NCI-H128 (cell line): ENCODE measurements at regions not wholly inside any gene's neighbourhood (a gene's known extent, or its start where the extent isn't known, plus 50 kb on each side); places are given as distances from the start of the nearest gene placed in this dataset.

ENCODE experiments used
- DNase-seq: peaks from one replicate; lab custom pipeline; 2025; ENCODE audit not compliant: unreplicated experiment; lab: John Stamatoyannopoulos, UW

DNA sequence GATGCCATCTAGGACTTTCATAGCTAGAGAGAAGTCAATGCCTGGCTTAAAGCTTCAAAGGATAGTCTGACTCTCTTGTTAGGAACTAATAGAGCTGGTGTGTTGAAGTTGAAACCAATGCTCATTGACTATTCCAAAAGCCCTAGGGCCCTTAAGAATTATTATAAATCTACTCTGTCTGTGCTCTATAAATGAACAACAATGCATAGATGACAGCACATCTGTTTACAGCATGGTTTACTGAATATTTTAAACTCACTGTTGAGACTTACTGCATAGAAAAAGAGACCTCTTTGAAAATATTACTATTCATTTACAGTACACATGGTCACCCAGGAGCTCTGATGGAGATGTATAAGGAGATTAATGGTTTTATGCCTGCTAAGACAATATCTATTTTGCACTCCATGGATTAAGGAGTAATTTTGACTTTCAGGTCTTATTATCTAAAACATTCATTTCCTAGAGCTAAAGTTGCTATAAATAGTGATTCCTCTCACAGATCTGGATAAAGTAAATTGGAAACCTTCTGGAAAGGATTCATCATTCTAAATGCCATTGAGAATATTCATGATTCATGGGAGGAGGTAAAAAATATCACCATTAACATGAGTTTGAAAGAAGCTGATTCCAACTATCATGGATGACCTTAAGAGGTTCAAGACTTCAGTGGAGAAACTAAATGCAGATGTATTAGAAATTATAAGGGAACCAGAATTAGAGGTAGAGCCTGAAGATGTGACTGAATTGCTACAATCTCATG is 763.5 kb upstream of the MAP3K7 start:
- DNase-seq, result no peak

DNA sequence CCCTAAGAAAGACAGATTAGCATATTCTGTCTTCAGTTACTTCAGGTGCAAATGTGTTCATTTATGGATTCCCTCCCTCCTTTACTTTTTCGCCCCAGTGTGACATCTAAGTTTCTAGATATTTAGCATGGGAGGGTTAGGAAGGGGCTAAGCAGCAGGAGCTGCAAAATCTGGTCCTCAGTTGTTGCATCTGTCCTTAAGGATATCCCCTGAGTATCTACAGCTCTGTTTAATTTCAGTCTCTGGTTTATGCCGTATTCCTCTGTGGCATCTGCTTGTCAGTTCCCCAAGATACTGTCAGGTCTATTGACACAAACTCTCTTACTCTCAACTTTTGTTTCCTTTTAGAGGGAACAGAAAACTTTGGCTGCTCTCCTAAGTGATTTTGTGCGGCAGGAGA is 754.6 kb upstream of the MAP3K7 start:
- no peak for DNase-seq

DNA sequence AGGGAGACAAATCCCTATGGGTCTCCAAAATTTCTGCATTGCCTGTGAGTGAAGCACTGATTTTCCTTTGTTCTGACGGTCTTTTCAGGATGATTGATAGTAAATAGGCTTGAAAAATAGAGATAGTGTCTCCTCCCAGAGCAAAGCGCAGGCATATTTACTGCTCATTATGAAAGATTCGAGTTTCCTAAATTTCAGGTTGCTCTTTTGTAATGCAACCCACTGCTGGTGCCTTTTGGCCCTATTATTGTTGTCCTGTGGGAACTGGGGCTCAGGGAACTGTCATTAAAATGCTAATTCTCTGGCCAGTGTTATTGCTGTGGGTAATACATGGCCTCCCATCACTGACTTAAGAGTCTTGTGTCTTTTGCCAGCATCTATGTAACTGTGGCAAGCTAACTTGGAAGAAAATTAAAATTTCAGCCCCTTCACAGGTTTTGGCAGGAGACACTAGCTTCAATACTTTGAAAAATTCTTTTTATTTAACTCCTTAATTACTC is 754.1 kb upstream of the MAP3K7 start:
- DNase-seq, result no peak

DNA sequence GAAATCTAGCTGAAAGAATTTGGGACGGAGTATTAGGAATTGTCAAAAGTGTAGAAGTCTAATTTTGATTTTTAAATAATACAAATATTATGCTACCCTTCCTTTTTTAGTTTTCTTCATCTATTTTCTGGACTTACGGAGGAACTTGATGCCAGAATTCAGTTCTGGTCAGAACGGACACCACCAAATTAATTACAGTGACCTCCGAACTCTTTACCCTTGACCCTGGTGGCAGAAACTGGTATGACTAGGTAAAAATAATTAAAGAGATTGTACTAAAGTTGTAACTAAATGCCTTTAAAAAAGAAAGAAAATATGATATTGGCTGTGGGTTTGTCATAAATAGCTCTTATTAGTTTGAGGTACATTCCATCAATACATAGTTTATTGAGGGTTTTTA is 751.1 kb upstream of the MAP3K7 start:
- DNase-seq, result no peak

DNA sequence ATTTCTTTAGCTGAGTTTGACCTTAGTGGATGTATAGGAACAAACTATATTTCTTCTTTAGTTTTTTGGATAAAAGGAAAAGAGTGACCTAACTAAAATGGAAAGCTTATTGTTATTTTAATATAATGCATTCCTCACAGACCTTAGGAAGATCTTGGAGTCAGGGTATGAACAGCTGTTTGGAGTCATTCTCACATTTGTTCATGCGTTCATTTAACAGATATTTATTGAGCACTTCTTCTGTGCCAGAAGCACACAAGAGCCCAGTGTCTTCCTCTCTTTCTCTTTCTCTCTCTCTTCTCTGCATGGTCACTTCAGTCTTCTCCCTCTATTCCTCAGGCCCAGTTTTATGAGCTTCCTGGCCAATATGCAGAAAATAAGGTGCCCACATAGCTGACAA is 744.0 kb upstream of the MAP3K7 start:
- DNase-seq, result no peak

DNA sequence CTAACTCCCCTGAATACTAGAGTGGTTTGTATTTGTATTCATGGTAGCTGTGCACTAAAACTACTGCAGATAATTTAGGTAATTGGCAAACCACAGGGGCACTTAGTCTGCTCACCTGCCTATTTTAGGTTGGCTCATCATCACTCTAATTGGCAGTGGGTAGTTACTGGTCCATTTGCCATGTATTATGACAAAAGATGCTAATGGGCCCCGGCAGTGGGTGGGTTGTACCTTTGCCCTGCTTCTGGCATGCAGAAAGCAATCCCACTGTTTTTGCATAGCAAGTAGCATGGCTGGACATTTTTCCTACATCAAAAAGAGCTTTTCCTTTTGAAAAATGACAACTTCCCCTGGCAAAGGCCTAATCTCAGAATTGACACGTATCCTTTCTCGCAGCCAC is 741.4 kb upstream of the MAP3K7 start:
- peak; percentile 70 for DNase-seq

DNA sequence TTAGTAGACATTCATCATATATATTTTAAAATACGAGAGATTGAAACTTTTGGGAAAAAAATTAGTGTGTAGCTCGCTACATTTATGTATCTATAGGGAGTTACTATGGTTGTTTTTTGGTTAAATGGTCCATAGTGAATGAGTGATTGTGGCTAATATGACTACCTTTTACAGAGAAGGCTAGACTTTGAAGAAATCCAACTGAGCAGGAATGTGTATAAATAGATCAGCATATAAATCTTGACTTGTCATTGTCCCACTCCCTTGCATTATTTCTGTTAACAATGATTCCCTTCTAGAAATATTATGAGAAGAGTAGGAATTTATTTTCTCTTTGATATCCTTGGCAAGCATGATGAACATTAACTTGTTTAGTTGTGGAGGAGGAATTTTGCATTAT is 737.8 kb upstream of the MAP3K7 start:
- no peak for DNase-seq

DNA sequence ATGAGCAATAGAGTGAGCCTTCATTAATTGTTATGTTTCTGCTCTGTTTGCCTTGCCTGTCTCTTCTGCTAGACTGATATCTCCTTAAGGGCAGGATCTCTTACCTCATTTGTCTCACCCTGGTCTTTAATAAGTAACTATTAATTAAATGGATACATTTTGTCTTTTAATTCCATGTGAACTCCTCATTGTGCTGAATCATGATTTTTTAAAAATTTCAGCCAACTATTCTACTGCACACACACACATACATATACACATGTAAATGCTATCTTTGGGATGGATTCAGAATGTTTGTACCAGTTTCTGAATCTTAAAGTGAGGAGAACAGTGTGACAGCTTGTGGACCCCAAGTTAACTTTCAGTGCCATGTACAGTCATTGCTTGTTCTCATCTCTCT is 731.1 kb upstream of the MAP3K7 start:
- DNase-seq, result no peak

DNA sequence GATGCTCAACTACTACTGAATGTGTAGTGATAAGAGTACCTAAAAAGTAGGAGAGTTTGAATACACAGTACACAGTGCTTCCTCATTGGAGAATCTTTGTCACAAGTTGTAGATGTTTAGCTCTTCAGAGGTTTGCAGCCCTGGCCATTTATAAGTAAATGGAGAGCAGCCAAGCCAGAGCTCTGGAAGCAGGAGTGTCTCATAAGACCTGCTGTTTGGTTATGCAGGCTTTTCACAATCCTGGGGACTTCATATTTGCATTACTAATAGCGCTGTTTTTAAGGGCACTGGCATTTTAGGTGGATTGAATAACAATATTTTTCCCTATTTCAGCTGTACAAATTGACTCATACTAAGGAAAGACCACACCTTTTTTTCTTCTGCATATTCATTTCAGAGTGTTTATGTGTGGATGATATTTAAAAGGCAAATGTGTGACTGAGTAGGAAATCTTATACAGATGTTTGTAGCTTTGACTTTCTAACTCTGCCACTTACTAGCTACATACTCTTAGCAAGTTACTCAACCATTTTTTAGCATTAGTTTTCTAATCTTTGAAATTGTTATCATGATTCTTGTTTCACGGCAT is 730.5 kb upstream of the MAP3K7 start:
- no peak for DNase-seq

DNA sequence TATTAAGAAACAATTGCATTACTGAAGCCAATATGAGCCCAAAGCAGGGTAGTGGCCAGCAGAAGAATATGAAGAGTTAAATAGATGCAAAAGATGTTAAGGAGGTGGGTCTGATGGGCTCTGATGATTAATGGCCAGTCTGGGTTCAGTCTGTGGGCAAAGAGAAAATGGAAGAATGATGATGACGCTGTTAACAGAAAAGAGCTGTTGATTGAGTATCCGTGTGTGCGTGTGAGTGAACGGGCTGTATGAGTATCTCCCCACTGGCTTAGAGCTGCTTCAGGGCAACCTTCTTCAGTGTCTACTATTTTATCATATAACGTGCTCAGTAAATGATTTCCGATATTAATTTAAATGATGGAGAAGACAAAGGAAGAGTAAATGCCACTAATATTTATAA is 723.3 kb upstream of the MAP3K7 start:
- no peak for DNase-seq

DNA sequence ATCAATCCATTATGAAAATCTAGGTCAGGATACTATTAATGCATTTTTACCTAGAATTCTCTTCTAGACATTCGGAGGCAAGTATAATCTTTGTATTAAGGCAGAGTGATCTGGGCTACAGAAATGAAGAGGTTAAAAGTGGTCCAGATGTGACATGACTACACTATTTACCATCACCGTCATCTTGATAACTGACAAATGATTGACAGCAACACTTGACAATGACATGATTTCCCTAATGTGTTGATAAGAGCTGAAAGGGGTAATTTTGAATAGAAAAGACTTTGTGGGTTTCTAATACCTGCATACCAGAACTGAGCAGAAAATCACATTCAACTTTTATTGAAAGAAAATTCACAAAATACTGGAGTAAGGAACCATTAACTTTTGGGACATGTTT is 718.9 kb upstream of the MAP3K7 start:
- no peak for DNase-seq

DNA sequence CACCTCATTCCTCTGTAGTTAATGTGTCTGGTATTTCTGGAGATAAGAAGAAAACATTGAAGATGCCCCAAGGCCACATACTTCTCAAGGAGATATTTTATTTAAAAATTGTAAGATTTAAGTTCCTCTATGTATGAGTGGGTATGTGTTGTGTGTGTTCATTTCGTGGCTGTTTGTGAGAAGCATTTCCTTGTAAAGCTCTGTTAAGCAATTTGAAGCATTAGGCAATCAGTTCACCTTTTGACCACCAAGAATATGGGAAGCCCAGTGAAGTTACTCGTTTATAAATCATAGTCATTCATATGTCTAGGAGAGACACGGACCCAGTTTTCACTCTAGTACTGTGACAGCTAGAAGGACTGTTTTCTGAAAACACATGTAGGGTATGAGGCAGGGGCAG is 717.6 kb upstream of the MAP3K7 start:
- no peak for DNase-seq

DNA sequence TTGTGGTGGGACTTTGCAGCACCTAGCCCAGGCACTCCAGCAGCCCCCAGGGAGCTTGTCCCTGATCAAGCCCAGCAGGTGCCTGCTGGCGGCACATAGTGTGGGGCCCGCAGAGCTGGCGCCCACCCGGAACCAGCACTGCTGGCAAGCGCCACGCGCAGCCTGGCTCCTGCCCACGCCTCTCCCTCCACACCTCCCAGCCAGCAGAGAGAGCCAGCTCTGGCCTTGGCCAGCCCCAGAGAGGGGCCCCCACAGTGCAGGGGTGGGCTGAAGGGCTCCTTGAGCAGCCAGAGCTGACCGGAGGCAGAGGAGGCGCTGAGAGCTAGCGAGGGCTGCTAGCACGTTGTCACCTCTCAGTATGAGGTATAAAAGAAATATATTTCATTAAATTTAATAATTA is 716.5 kb upstream of the MAP3K7 start:
- DNase-seq, result no peak

DNA sequence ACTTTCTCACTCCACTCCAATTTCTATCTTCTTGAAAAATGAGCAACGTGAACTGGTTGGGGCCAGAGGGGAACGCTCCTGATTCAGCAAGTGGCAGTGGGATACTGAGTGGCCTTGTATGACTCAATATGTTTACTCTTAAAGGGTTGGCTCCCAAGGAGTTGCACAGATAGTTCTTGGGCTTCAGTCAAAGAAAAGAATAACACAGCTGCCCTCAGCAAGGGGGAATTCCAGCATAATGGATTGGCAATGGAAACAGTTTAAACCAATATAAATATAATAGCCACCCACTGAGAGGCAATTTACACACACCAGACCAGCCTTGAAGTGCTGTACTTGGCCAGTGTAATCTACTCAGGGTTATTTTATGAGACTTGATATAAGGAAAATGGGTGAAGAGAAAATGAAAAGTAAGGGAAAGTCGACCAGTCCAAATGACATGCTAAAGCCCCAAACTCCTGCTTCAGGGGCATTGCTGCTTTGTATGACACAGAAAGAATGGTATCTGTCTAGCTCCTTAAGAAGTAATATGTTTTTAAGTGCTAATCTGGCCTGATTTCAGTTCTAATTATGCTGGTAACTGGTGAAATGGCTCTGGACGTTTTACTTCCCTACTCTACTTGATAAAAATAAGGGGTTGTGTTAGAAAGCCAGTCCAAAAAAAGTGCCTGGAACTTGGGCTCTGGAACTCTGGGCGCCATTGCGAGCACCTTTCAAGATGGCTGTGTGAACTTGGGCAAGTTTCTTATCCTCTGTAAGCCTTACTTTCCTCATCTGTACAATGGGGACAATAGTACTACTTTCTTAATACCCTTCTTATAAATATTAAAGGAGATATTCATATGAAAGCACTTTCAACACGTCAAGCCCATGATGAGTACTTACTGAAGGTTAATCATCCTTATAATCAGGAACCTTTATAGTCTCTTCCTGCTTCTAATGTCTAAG is 712.9 kb upstream of the MAP3K7 start:
- DNase-seq, result no peak

DNA sequence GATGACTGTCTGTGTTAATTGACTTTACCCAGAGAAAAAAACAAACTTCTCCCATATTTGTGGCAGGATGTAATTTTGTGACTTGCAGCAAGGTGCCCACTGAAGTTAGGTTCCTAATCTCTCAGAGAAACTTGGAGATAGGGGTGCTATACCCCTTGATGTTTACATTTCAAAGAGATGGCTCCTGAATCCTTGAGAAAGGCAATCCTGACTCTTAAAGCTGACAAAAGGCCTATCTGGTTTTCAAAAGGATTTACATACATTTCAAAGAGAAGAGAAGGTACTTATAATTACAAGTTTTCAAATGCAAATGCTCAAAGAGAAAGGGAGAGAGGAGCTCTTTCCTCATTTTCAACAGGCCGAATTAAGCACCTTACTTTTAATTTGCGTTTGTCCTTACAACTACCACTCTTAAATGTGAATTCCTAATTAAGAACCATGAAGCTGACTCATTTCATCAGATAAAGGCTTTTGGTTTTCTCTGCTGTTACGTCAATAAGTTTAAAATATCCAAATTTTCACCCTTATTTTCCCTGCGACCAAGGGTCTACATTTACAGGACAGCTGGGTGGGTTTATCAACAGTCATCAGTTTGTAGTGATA is 711.8 kb upstream of the MAP3K7 start:
- DNase-seq, result no peak

DNA sequence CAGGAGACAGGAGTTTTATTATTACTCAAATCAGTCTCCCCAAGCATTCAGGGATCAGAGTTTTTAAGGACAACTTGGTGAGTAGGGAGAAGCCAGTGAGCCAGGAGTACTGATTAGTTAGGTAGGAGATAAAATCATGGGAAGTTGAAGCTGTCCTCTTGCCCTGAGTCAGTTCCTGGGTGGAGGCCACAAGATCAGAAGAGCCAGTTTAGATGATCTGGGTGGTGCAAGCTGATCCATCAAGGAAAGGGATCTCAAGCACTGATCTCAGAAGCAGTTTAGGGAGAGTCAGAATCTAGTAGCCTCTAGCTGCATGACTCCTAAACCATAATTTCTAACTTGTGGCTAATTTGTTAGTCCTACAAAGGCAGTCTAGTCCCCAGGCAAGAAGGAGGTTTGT is 706.5 kb upstream of the MAP3K7 start:
- DNase-seq, result no peak

DNA sequence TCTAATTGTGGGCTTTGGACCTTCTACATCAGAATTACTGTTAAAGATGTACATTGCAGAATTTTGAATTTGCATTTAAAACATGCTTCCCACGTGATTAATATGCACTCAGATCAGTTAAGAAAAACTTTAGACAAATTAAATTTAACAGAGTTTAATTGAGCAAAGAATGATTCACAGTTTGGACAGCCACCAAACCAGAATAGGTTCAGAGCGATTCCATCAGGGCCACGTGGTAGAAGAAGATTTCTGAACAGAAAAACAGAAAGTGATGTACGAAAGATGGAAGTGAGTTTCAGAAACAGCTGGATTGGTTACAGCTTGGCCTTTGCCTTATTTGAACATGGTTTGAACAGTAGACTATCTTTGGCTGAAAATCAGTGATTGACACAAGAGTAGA is 704.2 kb upstream of the MAP3K7 start:
- DNase-seq, result no peak

DNA sequence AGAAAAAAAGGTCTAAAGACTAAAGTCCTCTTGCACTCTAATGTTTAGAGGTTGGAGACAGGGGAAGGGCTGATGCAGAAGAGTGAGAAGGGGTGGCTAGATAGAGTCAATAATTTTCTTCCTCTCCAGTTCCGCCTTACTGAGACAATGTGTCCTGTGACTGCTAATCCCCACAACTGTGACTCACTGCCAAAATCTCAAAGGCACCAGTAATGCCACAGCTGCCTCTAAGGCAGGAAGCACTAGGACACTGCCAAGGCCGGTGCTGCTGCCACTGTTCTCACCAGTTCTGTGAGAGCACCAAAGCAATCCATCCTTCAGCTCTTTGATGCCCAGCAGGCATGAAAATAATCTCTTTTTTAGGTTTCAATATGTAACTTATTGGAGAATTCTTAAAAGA is 701.9 kb upstream of the MAP3K7 start:
- DNase-seq, result no peak

DNA sequence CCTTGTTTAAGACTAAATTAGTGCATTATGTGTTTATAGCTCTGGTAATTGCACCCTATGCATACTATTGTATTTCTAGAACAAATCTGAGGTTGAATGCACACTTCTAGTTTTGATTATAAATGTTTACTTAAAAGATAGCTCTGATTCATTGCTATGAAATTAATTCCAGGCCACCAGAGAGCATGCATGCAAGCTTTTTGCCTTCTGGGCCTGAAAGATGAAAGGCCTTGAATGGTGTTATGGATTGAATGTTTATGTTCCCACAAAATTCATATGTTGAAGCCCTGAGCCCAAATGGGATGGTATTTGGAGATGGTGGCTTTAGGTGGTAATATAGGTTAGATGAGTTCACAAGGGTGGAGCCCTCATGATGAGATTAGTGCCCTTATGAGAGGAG is 695.0 kb upstream of the MAP3K7 start:
- no peak for DNase-seq

DNA sequence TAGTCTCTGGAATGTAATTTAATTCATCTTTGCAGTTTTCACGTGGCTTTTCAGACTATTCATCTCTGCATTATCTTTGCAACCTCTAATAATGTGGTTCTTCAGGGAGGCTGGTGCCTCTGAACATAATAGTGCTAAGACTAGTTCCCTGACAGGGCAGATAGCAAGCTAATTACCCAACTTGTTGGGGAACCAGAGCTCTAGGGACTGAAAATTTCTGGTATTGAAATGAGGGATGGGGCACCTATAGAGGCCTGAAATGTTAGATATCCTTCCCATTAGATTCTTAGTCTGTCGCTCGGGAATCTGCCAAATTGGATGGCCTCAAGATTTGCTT is 693.6 kb upstream of the MAP3K7 start:
- DNase-seq, result no peak

DNA sequence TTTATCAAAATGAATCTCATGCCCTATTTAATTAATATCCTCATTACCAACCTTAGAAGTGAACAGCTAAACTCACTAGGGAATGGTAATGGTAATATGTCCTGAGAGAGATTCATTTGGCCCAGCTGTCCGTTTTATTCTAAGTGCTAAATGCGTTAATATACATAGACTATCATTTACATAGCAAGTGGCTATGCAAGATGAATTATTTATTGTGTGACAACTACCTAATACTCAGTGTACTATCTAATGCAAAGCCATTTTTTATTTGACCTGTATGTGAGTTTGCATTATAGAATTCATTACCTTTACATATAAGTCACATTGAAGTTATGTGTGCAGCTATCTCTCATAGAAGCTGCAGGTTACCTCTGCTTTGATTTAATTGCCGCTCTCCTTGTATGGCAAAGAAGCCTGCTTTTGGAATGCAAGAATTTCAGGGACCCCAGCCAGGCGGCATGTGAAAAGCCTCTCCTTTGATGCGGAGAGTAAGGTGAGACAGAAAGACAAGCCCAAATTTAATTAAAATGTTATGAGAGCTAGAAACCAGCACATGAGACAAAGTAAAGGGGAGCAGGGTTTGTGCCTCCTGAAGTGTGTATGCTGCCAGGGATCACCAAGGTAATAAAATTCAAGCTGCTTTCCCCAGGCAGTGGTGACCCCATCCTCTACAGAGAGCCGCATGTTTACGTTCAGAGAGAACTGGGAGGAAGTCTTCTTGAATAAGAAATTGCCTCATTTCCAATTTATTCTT is 693.0 kb upstream of the MAP3K7 start:
- DNase-seq, result no peak
